SH-SY5Y (cell line): ENCODE measurements at regions not wholly inside any gene's neighbourhood (a gene's known extent, or its start where the extent isn't known, plus 50 kb on each side); places are given as distances from the start of the nearest gene placed in this dataset.

ENCODE experiments used
- GATA2 ChIP-seq: IDR thresholded peaks from 2 replicates; pipeline ENCODE4 v1.6.1; 2011; ENCODE audit warnings: mild to moderate bottlenecking, low read depth, low read length
- GATA3 ChIP-seq: IDR thresholded peaks from 2 replicates; pipeline ENCODE4 v1.6.1; 2011; ENCODE audit warnings: low read depth, mild to moderate bottlenecking, low read length, moderate library complexity

GRCh38 chr2:37858400-37858711, 66.7 kb upstream of the RMDN2 start:
- TF ChIP-seq GATA2 (no peak), GATA3 (no peak)

GRCh38 chr2:37858725-37859267, 66.3 kb upstream of the RMDN2 start:
- TF ChIP-seq GATA2 (no peak), GATA3 (no peak)

- no peak for TF ChIP-seq GATA3
- no peak for TF ChIP-seq GATA2
These were observed 62.5 kb upstream of the RMDN2 start for GRCh38 chr2:37862620-37863019.

GRCh38 chr2:37864217-37864616, 60.9 kb upstream of the RMDN2 start:
- TF ChIP-seq GATA3 = no peak
- TF ChIP-seq GATA2 = no peak

- TF ChIP-seq GATA2 = no peak
- no peak for TF ChIP-seq GATA3
These were observed 59.4 kb upstream of the RMDN2 start for GRCh38 chr2:37865640-37866039.

GRCh38 chr2:37866171-37866934, 58.7 kb upstream of the RMDN2 start:
- TF ChIP-seq GATA3 = no peak
- no peak for TF ChIP-seq GATA2

- TF ChIP-seq GATA2 (no peak), GATA3 (no peak)
These were observed 57.9 kb upstream of the RMDN2 start for GRCh38 chr2:37867166-37867565.

- TF ChIP-seq GATA3 (no peak), GATA2 (no peak)
These were observed 56.2 kb upstream of the RMDN2 start for GRCh38 chr2:37868866-37869265.

GRCh38 chr2:37869304-37869703, 55.8 kb upstream of the RMDN2 start:
- TF ChIP-seq GATA3 = no peak
- TF ChIP-seq GATA2 = no peak

- no peak for TF ChIP-seq GATA2
- no peak for TF ChIP-seq GATA3
These were observed 55.3 kb upstream of the RMDN2 start for GRCh38 chr2:37869771-37870170.

- TF ChIP-seq GATA2 (peak; percentile 88), GATA3 (peak; percentile 54)
These were observed 54.3 kb upstream of the RMDN2 start for GRCh38 chr2:37870829-37871228.

- TF ChIP-seq GATA2 (no peak), GATA3 (no peak)
These were observed 53.5 kb upstream of the RMDN2 start for GRCh38 chr2:37871456-37872191.

- TF ChIP-seq GATA2 (no peak), GATA3 (no peak)
These were observed 52.8 kb upstream of the RMDN2 start for GRCh38 chr2:37872192-37872750.

- TF ChIP-seq GATA3 (no peak), GATA2 (no peak)
These were observed 51.9 kb upstream of the RMDN2 start for GRCh38 chr2:37873229-37873628.
